GM18519 (cell line): ENCODE measurements at regions not wholly inside any gene's neighbourhood (a gene's known extent, or its start where the extent isn't known, plus 50 kb on each side); places are given as distances from the start of the nearest gene placed in this dataset.

Experiments used
- ATAC-seq: cut with Tn5 transposase; IDR thresholded peaks from one replicate; pipeline ENCODE4 v1.9.1; 2021; ENCODE audit warnings: mild to moderate bottlenecking, moderate library complexity; ENCODE audit not compliant: unreplicated experiment, low FRiP score

DNA sequence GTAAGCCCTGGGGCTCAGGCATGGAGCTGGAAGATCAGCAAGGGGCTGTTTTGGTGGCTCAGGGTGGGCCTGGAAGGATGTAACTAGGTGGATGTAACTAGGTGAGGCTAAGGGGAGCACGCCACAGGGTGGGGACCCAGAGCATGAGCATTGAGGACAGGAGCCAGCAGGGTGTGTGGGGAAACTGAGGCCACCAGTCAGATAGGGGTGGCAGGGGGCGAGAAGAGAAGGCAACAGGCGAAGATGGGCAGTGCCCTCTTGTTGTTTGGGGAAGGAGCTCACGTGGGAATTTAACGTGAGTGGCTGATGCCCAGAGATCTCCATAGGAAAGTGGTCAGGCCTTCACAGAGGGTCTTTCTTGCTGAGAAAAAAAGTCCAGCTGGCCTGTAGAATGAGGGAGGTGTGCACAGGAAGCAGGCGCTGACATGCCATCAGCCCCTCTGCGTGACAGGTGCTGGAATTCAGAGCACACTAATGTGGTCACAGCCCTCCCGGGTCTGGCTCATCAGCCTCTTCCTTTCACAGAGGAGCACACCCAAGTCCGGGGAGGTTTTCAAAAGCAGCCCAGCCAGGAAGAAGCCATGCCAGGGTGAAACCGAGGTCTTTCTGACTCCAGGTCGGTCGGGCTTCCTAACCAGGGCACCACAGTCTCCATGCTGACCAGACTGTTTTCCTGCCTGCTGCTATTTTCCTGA lies 54.6 kb upstream of the PAX6 start:
- ATAC-seq, result no peak

DNA sequence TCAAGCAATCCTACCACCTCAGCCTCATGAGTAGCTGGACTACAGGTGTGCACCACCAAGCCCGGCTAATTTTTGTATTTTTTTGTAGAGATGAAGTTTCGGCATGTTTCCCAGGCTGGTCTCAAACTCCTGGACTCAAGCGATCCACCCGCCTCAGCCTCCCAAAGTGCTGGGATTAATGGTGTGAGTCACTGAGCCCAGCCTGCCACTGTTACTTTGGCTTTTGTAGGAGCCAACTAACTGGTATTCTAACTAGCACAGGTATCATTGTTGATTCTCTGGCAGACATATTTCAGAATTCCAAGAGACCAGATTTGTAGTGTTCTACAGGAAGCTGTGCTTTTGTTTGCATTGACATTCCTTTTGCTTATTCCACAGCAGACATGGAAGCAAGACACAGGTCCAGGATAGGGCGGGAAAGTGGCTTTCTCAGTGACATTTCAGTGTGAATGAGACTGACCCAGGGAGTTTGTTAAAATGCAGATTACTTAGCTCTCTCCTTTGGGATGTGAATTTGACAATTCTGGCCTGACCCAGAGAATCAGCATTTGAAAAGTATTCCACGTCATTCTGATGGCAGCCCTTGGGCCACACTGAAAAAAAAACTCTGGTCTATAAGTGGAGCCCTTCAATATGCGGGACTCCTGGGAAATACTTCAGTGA lies 52.2 kb upstream of the PAX6 start:
- ATAC-seq, result no peak

GRCh38 chr11:31861011-31861410 lies 49.9 kb upstream of the PAX6 start:
- ATAC-seq, result no peak
